Stimulated activated CD4-positive, alpha-beta T cell treated with anti-CD3 and anti-CD28 coated beads, Interleukin-4, amount 100 ng/mL, for 4 hours (primary cell): ENCODE measurements at regions not wholly inside any gene's neighbourhood (a gene's known extent, or its start where the extent isn't known, plus 50 kb on each side); places are given as distances from the start of the nearest gene placed in this dataset.

Source experiments
- DNase-seq, 2 experiments: peaks; one replicate each; pipeline ENCODE4 v3.0.0-alpha.2; 2020

GRCh38 chr6:113558966-113559365 lies 298.2 kb upstream of the MARCKS start:
- DNase-seq, result no peak

- DNase-seq, result no peak
These were observed 296.8 kb upstream of the MARCKS start for GRCh38 chr6:113560376-113560775.

GRCh38 chr6:113560908-113561307 lies 296.2 kb upstream of the MARCKS start:
- DNase-seq, result no peak

GRCh38 chr6:113562248-113562647 lies 294.9 kb upstream of the MARCKS start:
- no peak for DNase-seq

GRCh38 chr6:113564371-113565171 lies 292.6 kb upstream of the MARCKS start:
- DNase-seq, result no peak

GRCh38 chr6:113565306-113565705 lies 291.8 kb upstream of the MARCKS start:
- DNase-seq, result no peak

GRCh38 chr6:113570161-113570560 lies 287.0 kb upstream of the MARCKS start:
- DNase-seq, result no peak

GRCh38 chr6:113570641-113571040 lies 286.5 kb upstream of the MARCKS start:
- DNase-seq, result no peak

GRCh38 chr6:113574147-113574546 lies 283.0 kb upstream of the MARCKS start:
- no peak for DNase-seq

- no peak for DNase-seq
These were observed 280.8 kb upstream of the MARCKS start for GRCh38 chr6:113576310-113576709.

- no peak for DNase-seq
These were observed 278.5 kb upstream of the MARCKS start for GRCh38 chr6:113578691-113579090.

GRCh38 chr6:113584767-113585166 lies 272.4 kb upstream of the MARCKS start:
- no peak for DNase-seq

- DNase-seq, result no peak
These were observed 271.9 kb upstream of the MARCKS start for GRCh38 chr6:113585246-113585645.

- no peak for DNase-seq
These were observed 270.6 kb upstream of the MARCKS start for GRCh38 chr6:113586413-113587077.

GRCh38 chr6:113587078-113587699 lies 270.0 kb upstream of the MARCKS start:
- DNase-seq, result no peak

GRCh38 chr6:113588646-113589045 lies 268.5 kb upstream of the MARCKS start:
- no peak for DNase-seq

GRCh38 chr6:113591896-113592827 lies 265.0 kb upstream of the MARCKS start:
- DNase-seq, result no peak

GRCh38 chr6:113594726-113595125 lies 262.4 kb upstream of the MARCKS start:
- no peak for DNase-seq

GRCh38 chr6:113595911-113596376 lies 261.2 kb upstream of the MARCKS start:
- no peak for DNase-seq

GRCh38 chr6:113596387-113597230 lies 260.5 kb upstream of the MARCKS start:
- no peak for DNase-seq

GRCh38 chr6:113597231-113597583 lies 259.9 kb upstream of the MARCKS start:
- DNase-seq, result no peak

GRCh38 chr6:113598786-113599185 lies 258.4 kb upstream of the MARCKS start:
- DNase-seq, result no peak
